ENCODE measurements at regions not wholly inside any gene's neighbourhood (a gene's known extent, or its start where the extent isn't known, plus 50 kb on each side); places are given as distances from the start of the nearest gene placed in this dataset.

DNA sequence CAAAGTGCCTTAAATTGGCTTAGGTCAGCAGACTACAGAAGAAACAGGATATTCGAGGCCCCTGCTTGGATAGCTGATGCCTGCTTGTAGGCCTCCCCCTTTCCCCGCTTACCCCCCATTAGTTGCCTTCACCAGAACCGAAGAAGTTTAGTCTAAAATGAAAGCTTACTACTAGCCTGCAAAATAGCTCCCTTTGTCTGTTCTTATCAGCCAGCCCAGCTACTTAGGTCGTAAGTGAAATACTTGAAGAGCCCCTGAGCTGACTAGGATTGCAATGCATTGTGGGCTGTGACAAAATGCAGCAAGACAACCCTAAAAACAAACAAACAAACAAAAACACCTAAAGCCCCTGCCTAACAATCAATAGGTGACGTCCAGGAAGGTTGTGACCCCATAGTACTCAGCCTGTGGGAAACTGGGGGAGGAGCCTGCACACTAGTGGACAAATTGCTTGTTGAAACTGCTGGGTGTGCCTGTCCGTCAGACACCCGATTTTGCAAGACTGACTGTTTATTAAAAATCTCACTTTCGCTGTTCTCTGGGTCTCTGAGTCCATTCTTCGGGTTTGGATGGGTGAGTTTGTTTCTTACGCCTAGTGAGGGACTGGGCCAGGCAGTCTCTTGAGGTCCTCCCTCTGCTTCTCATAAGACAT is 105.0 kb upstream of the DUSP22 start:
- Histone ChIP-seq H2AK5ac (ENCODE audit: insufficient read length, low read length) (no peak overlapping the region), H4K5ac (ENCODE audit: insufficient read length, low read depth, low read length) (no peak overlapping the region), H2BK20ac (ENCODE audit: low read depth, low read length, poor library complexity, severe bottlenecking) (no peak overlapping the region), H3K4me2 (ENCODE audit: insufficient read depth, insufficient read length, low read length) (no peak overlapping the region), H3K9me3 (ENCODE audit: control insufficient read depth, low read depth, low read length) (no peaks in the 10 kb centered on the region), H3K56ac (ENCODE audit: insufficient read length, low read depth, low read length) (no peak overlapping the region), H2BK12ac (ENCODE audit: insufficient read length, low read depth, low read length) (no peak overlapping the region), H2BK120ac (ENCODE audit: low read depth, low read length, poor library complexity, severe bottlenecking) (no peak overlapping the region), H4K91ac (ENCODE audit: insufficient read length, low read depth, low read length) (no peak overlapping the region), H2AFZ (ENCODE audit: low read length) (no peak overlapping the region), H3K79me2 (ENCODE audit: insufficient read depth, low read length) (no peaks in the 10 kb centered on the region), H3K4ac (ENCODE audit: low read depth, low read length) (no peak overlapping the region), H3K18ac (ENCODE audit: insufficient read length, low read depth, low read length) (no peak overlapping the region), H2BK5ac (ENCODE audit: insufficient read length, low read length) (no peak overlapping the region), H3K4me1 (ENCODE audit: insufficient read depth, low read length) (no peaks in the 10 kb centered on the region), H3K23ac (ENCODE audit: insufficient read length, low read depth, low read length) (no peak overlapping the region), H3K79me1 (ENCODE audit: insufficient read depth, low read depth, low read length, poor library complexity, severe bottlenecking) (no peaks in the 10 kb centered on the region), H4K20me1 (ENCODE audit: control insufficient read depth, insufficient read depth, insufficient read length) (no peaks in the 10 kb centered on the region), H4K8ac (replicated peaks; ENCODE audit: insufficient read length, low read depth, low read length) (no peak overlapping the region), H3K27ac (ENCODE audit: insufficient read length, low read depth, low read length) (no peak overlapping the region), H3T11ph (ENCODE audit: low read length) (no peak overlapping the region), H3K27me3 (ENCODE audit: insufficient read depth, low read length) (no peaks in the 10 kb centered on the region), H3K9ac (ENCODE audit: extremely low read depth, insufficient read length, low read length) (no peak overlapping the region), H2BK15ac (ENCODE audit: low read depth, low read length) (no peak overlapping the region), H3K14ac (ENCODE audit: insufficient read depth, low read length) (no peak overlapping the region), H3K23me2 (ENCODE audit: insufficient read length, low read depth, low read length, poor library complexity, severe bottlenecking) (no peaks in the 10 kb centered on the region)
- H3K27me3 Mint-ChIP-seq (ENCODE audit: low read depth): no peaks in the 10 kb centered on the region; the same call in none of the 2 replicates
- H3K4me1 Mint-ChIP-seq: peaks cover 7 to 17% of the 10 kb centered on the region in 2 experiments; a peak in 3 of 4 replicates
- peak overlapping the region in 1 of 3 experiments; percentile 48; a peak in 1 of 7 replicates for H3K27ac Mint-ChIP-seq
- TF ChIP-seq, protein P1, sequence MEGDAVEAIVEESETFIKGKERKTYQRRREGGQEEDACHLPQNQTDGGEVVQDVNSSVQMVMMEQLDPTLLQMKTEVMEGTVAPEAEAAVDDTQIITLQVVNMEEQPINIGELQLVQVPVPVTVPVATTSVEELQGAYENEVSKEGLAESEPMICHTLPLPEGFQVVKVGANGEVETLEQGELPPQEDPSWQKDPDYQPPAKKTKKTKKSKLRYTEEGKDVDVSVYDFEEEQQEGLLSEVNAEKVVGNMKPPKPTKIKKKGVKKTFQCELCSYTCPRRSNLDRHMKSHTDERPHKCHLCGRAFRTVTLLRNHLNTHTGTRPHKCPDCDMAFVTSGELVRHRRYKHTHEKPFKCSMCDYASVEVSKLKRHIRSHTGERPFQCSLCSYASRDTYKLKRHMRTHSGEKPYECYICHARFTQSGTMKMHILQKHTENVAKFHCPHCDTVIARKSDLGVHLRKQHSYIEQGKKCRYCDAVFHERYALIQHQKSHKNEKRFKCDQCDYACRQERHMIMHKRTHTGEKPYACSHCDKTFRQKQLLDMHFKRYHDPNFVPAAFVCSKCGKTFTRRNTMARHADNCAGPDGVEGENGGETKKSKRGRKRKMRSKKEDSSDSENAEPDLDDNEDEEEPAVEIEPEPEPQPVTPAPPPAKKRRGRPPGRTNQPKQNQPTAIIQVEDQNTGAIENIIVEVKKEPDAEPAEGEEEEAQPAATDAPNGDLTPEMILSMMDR (conservative IDR thresholded peaks at IDR 0.05): no peak
- WGBS (ENCODE audit: extremely low coverage, insufficient read length, low lambda C conversion rate): no CpG with 5 or more reads among the region's 10 CpGs
- no peaks in the 10 kb centered on the region for H3K36me3 Mint-ChIP-seq (ENCODE audit: insufficient read depth in 1 of 3, low read depth in 3 of 3)
- no peak for DNase-seq
- no peak overlapping the region for H3K4me3 Mint-ChIP-seq
- H3K9me3 Mint-ChIP-seq: no peaks in the 10 kb centered on the region
